ENCODE measurements at regions not wholly inside any gene's neighbourhood (a gene's known extent, or its start where the extent isn't known, plus 50 kb on each side); places are given as distances from the start of the nearest gene placed in this dataset.

DNA sequence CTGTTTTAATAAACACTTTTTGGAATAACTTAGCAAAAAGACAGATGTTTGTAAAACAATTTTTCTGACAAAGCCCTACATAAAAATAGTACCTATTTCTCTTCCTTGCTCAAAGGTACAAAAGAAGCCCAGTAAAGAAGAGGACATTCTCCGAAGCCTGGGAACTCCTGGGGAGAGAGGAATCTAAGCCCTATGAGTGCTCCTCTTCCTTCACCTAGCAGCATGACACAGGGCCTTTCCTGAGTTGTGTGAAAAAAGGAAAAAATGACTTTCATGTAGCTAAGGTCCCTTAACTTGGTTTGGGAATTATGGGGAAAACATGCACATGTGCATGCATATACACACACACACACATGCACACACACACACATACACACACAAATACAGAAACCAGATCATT, 586.9 kb downstream of the TMA16 start:
- H2BK120ac ChIP-seq (replicated peaks; ENCODE audit: low read depth, low read length) = no peak overlapping the region
- no peak overlapping the region for H3K4ac ChIP-seq (replicated peaks; ENCODE audit: insufficient read length, low read depth, low read length)
- H3K14ac ChIP-seq (ENCODE audit: insufficient read length) = no peak overlapping the region
- H4K20me1 ChIP-seq (replicated peaks in 1 of 2; ENCODE audit: control insufficient read depth in 1 of 2, insufficient read depth in 2 of 2, low read length in 2 of 2) = no peaks in the 10 kb centered on the region
- H3K18ac ChIP-seq (ENCODE audit: extremely low read depth, low read length) = no peak overlapping the region
- H2BK15ac ChIP-seq (ENCODE audit: low read length) = no peak overlapping the region
- H4K8ac ChIP-seq (ENCODE audit: extremely low read depth, insufficient read depth, low read length) = no peak overlapping the region
- WGBS, 2 experiments (ENCODE audit: extremely low coverage in 1 of 2, insufficient coverage in 1 of 2, insufficient read length in 1 of 2, insufficient replicate concordance in 2 of 2, low coverage in 1 of 2, low lambda C conversion rate in 2 of 2, missing lambda C conversion rate in 1 of 2) = 79% methylated on average over 1 of the region's 1 CpG; no CpG with 5 or more reads in 1 of the 2 experiments
- no peak overlapping the region for H2AK5ac ChIP-seq (ENCODE audit: low read depth, low read length)
- no peaks in the 10 kb centered on the region for H3K27me3 ChIP-seq (replicated peaks in 1 of 4; ENCODE audit: control insufficient read depth in 3 of 4, extremely low read depth in 1 of 4, insufficient read depth in 3 of 4, low read length in 3 of 4)
- H3K79me2 ChIP-seq (ENCODE audit: control insufficient read depth in 1 of 2, insufficient read depth in 2 of 2, low read length in 2 of 2) = no peaks in the 10 kb centered on the region
- FAIRE-seq (no peak), DNase-seq (ENCODE audit: low read depth in 1 of 2, low spot score in 2 of 2) (no peak)
- no peak overlapping the region for H3K23ac ChIP-seq (ENCODE audit: insufficient read length)
- H3K9me3 ChIP-seq (ENCODE audit: insufficient read depth in 2 of 2, low read depth in 1 of 2, low read length in 1 of 2) = no peaks in the 10 kb centered on the region
- ChIA-PET CTCF (ENCODE audit: partially characterized antibody) (interaction anchor here (1.1 kb wide), 1 partner anchor 58 kb away, joined by 3 read pairs; no protein-coding TSS in a partner anchor), POLR2A (ENCODE audit: partially characterized antibody) (no interaction called here)
- no peak overlapping the region for H2BK12ac ChIP-seq (ENCODE audit: low read depth, low read length)
- no peak overlapping the region for H4K5ac ChIP-seq (ENCODE audit: insufficient read length, low read depth, low read length)
- H3K4me1 ChIP-seq (replicated peaks in 1 of 4; ENCODE audit: control insufficient read depth in 3 of 4, insufficient read depth in 4 of 4, low read length in 3 of 4) = no peaks in the 10 kb centered on the region
- H3K27ac ChIP-seq (ENCODE audit: low read depth, low read length) = no peak overlapping the region
- H3K79me1 ChIP-seq (ENCODE audit: low read depth, low read length) = no peaks in the 10 kb centered on the region
- no peaks in the 10 kb centered on the region for H3K36me3 ChIP-seq (ENCODE audit: control insufficient read depth in 2 of 4, insufficient read depth in 4 of 4, low read length in 3 of 4)
- no peak overlapping the region for H2BK5ac ChIP-seq (ENCODE audit: low read depth, low read length)
- H3K4me3 ChIP-seq (ENCODE audit: extremely low read depth in 1 of 4, insufficient read depth in 2 of 4, low read depth in 3 of 4, low read length in 4 of 4) = no peak overlapping the region
- no peak overlapping the region for H2AFZ ChIP-seq (ENCODE audit: low read length)
- no peak overlapping the region for H3K9ac ChIP-seq (replicated peaks in 1 of 4; ENCODE audit: extremely low read depth in 1 of 4, low read depth in 3 of 4, low read length in 3 of 4)
- no peak overlapping the region for H2BK20ac ChIP-seq (ENCODE audit: low read length)
- no peak overlapping the region for H3K56ac ChIP-seq (replicated peaks; ENCODE audit: insufficient read length, low read depth, low read length)
- H3K4me2 ChIP-seq (ENCODE audit: insufficient read depth in 1 of 2, low read depth in 2 of 2, low read length in 2 of 2) = no peak overlapping the region
- H3K23me2 ChIP-seq (ENCODE audit: low read depth, low read length) = no peaks in the 10 kb centered on the region
- H4K91ac ChIP-seq (replicated peaks; ENCODE audit: insufficient read length, low read length) = no peak overlapping the region
- TF ChIP-seq RXRA (IDR thresholded peaks at IDR 0.05; ENCODE audit: insufficient read depth, low read depth, low read length) (no peak), SIX5 (IDR thresholded peaks at IDR 0.05; ENCODE audit: low read depth, low read length) (no peak), CHD1 (IDR thresholded peaks at IDR 0.05; ENCODE audit: low read depth, low read length) (no peak), RNF2 (IDR thresholded peaks at IDR 0.05; ENCODE audit: borderline replicate concordance, low read depth, low read length, missing control alignments, poor library complexity, severe bottlenecking) (no peak), CEBPB (IDR thresholded peaks at IDR 0.05; ENCODE audit: low read depth, low read length) (no peak), NRF1 (IDR thresholded peaks at IDR 0.05; ENCODE audit: low read depth, low read length) (no peak), SIRT6 (IDR thresholded peaks at IDR 0.05; ENCODE audit: low read length) (no peak), EP300 (IDR thresholded peaks at IDR 0.05; ENCODE audit: borderline replicate concordance in 1 of 2, low read depth in 2 of 2, low read length in 2 of 2) (no peak), GABPA (IDR thresholded peaks at IDR 0.05; ENCODE audit: borderline replicate concordance, insufficient read depth, low read length) (no peak), CBX5 (IDR thresholded peaks at IDR 0.05; ENCODE audit: low read depth, low read length) (no peak), SP2 (IDR thresholded peaks at IDR 0.05; ENCODE audit: low read length) (no peak), BCL11A (IDR thresholded peaks at IDR 0.05; ENCODE audit: low read depth in 2 of 2, low read length in 2 of 2) (no peak), POLR2A (IDR thresholded peaks at IDR 0.05; ENCODE audit: control extremely low read depth in 1 of 2, low read depth in 2 of 2, low read length in 2 of 2) (no peak), CTBP2 (IDR thresholded peaks at IDR 0.05; ENCODE audit: borderline replicate concordance, insufficient read depth, insufficient read length, low read length) (no peak)
- TF ChIP-seq, protein P1, sequence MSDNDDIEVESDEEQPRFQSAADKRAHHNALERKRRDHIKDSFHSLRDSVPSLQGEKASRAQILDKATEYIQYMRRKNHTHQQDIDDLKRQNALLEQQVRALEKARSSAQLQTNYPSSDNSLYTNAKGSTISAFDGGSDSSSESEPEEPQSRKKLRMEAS (IDR thresholded peaks at IDR 0.05) = no peak

All from H1 (cell line).